GM12878 (cell line): ENCODE measurements at regions not wholly inside any gene's neighbourhood (a gene's known extent, or its start where the extent isn't known, plus 50 kb on each side); places are given as distances from the start of the nearest gene placed in this dataset.

Experiments
- ATAC-seq: fragments of 200-7000 bp; cut with Tn5 transposase; 3 replicates; pipeline ENCODE4 v1.9.1; 2020; ENCODE audit warnings: mild to moderate bottlenecking, moderate library complexity
- BruUV-seq: library from RNA; stranded (reverse); fragments of 400-500 nt; replicated peaks from 2 replicates; lab custom pipeline; 2021; lab: Mats Ljungman, UMichigan
- CTCF ChIA-PET: fragments of 300-600 bp; sonication (Branson Sonifier 250); formaldehyde crosslinking; extraction: SDS; loops from one replicate; lab custom pipeline; 2021; ENCODE audit warnings: inconsistent platforms; lab: Yijun Ruan, JAX
- POLR2A ChIA-PET: fragments of 350-600 bp; formaldehyde crosslinking; extraction: SDS; loops from one replicate; lab custom pipeline; 2021; ENCODE audit warnings: inconsistent platforms; lab: Charles Lee
- RAD21 ChIA-PET: fragments of 300-600 bp; sonication (Branson Sonifier 250); formaldehyde crosslinking; loops from one replicate; lab custom pipeline; 2023; ENCODE audit warnings: antibody characterized with exemption; ENCODE audit not compliant: unreplicated experiment; lab: Charles Lee
- SMC1A ChIA-PET: fragments of 300-600 bp; sonication (Branson Sonifier 250); formaldehyde crosslinking; loops from one replicate; lab custom pipeline; 2023; ENCODE audit not compliant: unreplicated experiment, uncharacterized antibody; lab: Charles Lee
- DNase-seq: peaks from one replicate; pipeline ENCODE4 v3.0.0-alpha.2; 2011; ENCODE audit warnings: low read depth, low spot score
- FAIRE-seq: peaks from 3 replicates; lab custom pipeline; 2011; peaks lifted over from hg19 to GRCh38; lab: Jason Lieb, UNC
- H2AFZ ChIP-seq: 2 replicates; pipeline ENCODE4 v1.6.0; 2011; ENCODE audit warnings: low read depth, low read length, control low read depth; ENCODE audit not compliant: control insufficient read depth
- H3K27ac ChIP-seq: 2 replicates; pipeline ENCODE4 v1.5.1; 2011; ENCODE audit warnings: control low read depth; ENCODE audit not compliant: control insufficient read depth, insufficient read depth
- H3K27me3 ChIP-seq, 2 experiments: replicated peaks in 1 of 2; 2 replicates each; pipeline versions ENCODE4 v1.6.0 to v1.6.1; 2011; ENCODE audit warnings: low read length in 1 of 2; ENCODE audit not compliant: control insufficient read depth in 2 of 2, insufficient read depth in 2 of 2
- H3K36me3 ChIP-seq, 2 experiments: 2 replicates each; pipeline ENCODE4 v1.5.1; 2011; ENCODE audit warnings: low read length in 1 of 2; ENCODE audit not compliant: control insufficient read depth in 2 of 2, insufficient read depth in 2 of 2
- H3K4me1 ChIP-seq: 2 replicates; pipeline ENCODE4 v1.6.1; 2011; ENCODE audit warnings: mild to moderate bottlenecking, low read length, moderate library complexity, mixed read lengths; ENCODE audit not compliant: control insufficient read depth, insufficient read depth
- H3K4me2 ChIP-seq: 2 replicates; pipeline ENCODE4 v1.6.0; 2011; ENCODE audit warnings: control low read depth; ENCODE audit not compliant: control insufficient read depth, insufficient read depth
- H3K4me3 ChIP-seq: fragments of 200-600 bp; sonication (generic); 2 replicates; pipeline ENCODE4 v1.5.1; 2016
- H3K79me2 ChIP-seq: 2 replicates; pipeline ENCODE4 v1.6.0; 2011; ENCODE audit warnings: low read length; ENCODE audit not compliant: control insufficient read depth, insufficient read depth
- H3K9ac ChIP-seq: 2 replicates; pipeline ENCODE4 v1.8.0; 2011; ENCODE audit warnings: low read length, control low read depth, mixed read lengths; ENCODE audit not compliant: control insufficient read depth, insufficient read depth
- H3K9me3 ChIP-seq: replicated peaks from 3 replicates; pipeline ENCODE4 v1.5.1; 2011; ENCODE audit warnings: mild to moderate bottlenecking, low read length; ENCODE audit not compliant: control insufficient read depth, insufficient read depth
- H4K20me1 ChIP-seq: 2 replicates; pipeline ENCODE4 v1.6.0; 2011; ENCODE audit not compliant: control insufficient read depth, insufficient read depth
- BCLAF1 ChIP-seq: fragments of 450-650 bp; IDR thresholded peaks from 2 replicates; pipeline ENCODE4 v1.6.1; 2017; ENCODE audit warnings: antibody characterized with exemption, mild to moderate bottlenecking, moderate library complexity
- ELK1 ChIP-seq: IDR thresholded peaks from 2 replicates; pipeline ENCODE4 v1.6.1; 2012; ENCODE audit warnings: low read depth, low read length, improper control_type of control experiment
- MYB ChIP-seq: fragments of 150-350 bp; IDR thresholded peaks from 2 replicates; pipeline ENCODE4 v1.6.1; 2014; ENCODE audit warnings: mild to moderate bottlenecking, low read depth, low read length, borderline replicate concordance
- MYC ChIP-seq: IDR thresholded peaks from 2 replicates; pipeline ENCODE4 v1.6.1; 2011; ENCODE audit warnings: mild to moderate bottlenecking, low read length, moderate library complexity, inconsistent platforms; ENCODE audit not compliant: insufficient read depth, insufficient replicate concordance, insufficient read length, severe bottlenecking
- RFX5 ChIP-seq: IDR thresholded peaks from 2 replicates; pipeline ENCODE4 v1.6.1; 2011; ENCODE audit warnings: low read depth, low read length, improper control_type of control experiment
- SRF ChIP-seq, 2 experiments: IDR thresholded peaks; 2 replicates each; pipeline ENCODE4 v1.6.1; 2011; ENCODE audit warnings: low read depth in 2 of 2, low read length in 2 of 2, mild to moderate bottlenecking in 1 of 2, moderate library complexity in 1 of 2
- WGBS: methylation state at CpG from one replicate; pipeline ENCODE4 v1.1.6; 2016; ENCODE audit warnings: low lambda C conversion rate; ENCODE audit not compliant: insufficient replicate concordance, insufficient coverage; ENCODE audit errors: missing lambda C conversion rate; 5-methylcytosine and 5-hydroxymethylcytosine counted together
- in situ Hi-C: fragments of 300-500 bp; cut with MboI; formaldehyde crosslinking; loops from 9 replicates; pipeline ENCODE4 v1.14.3; 2018; ENCODE audit warnings: mixed read lengths
- intact Hi-C: fragments of 100-400 bp; cut with micrococcal nuclease; formaldehyde crosslinking; loops from one replicate; pipeline ENCODE4 v1.14.2; 2022; ENCODE audit not compliant: unreplicated experiment

GRCh38 chrX:97787311-97787710, 903.6 kb downstream of the RPA4 start:
- SMC1A ChIA-PET = interaction anchor here (1.2 kb wide), 1 partner anchor 15 kb away, joined by 3 read pairs; no protein-coding TSS in a partner anchor
- no peak for FAIRE-seq

More at GRCh38 chrX:97787311-97787710, 903.6 kb downstream of the RPA4 start:
- H3K4me2 ChIP-seq = no peak overlapping the region
- no peak for ATAC-seq
- no peak for DNase-seq
- ChIA-PET CTCF (no interaction called here), RAD21 (no interaction called here), POLR2A (no interaction called here)
- no peak overlapping the region for H3K9ac ChIP-seq
- H3K79me2 ChIP-seq = no peaks in the 10 kb centered on the region
- no peaks in the 10 kb centered on the region for H3K36me3 ChIP-seq
- no peak overlapping the region for H3K27ac ChIP-seq
- H3K4me3 ChIP-seq = no peak overlapping the region
- intact Hi-C loops (no loop called here), in situ Hi-C loops (no loop called here)
- TF ChIP-seq BCLAF1 = no peak
- no peak for TF ChIP-seq RFX5
- TF ChIP-seq ELK1 = no peak
- no peak for TF ChIP-seq SRF (IDR thresholded peaks at IDR 0.05; ENCODE audit: low read depth in 2 of 2, low read length in 2 of 2)
- no peak for TF ChIP-seq MYC
- no peak for TF ChIP-seq MYB
- no TSS peak for BruUV-seq
- H3K27me3 ChIP-seq = no peaks in the 10 kb centered on the region
- WGBS = 20% methylated on average over 2 of the region's 2 CpGs
- no peaks in the 10 kb centered on the region for H3K4me1 ChIP-seq
- H4K20me1 ChIP-seq = no peaks in the 10 kb centered on the region
- H2AFZ ChIP-seq = no peak overlapping the region
- H3K9me3 ChIP-seq = no peaks in the 10 kb centered on the region
